PC-9 (cell line): ENCODE measurements at regions not wholly inside any gene's neighbourhood (a gene's known extent, or its start where the extent isn't known, plus 50 kb on each side); places are given as distances from the start of the nearest gene placed in this dataset.

Experiments used
- CTCF ChIP-seq: fragments of 200-600 bp; sonication (generic); conservative IDR thresholded peaks from 2 replicates; pipeline ENCODE4 v1.6.1; 2017; ENCODE audit warnings: mixed run types, antibody characterized with exemption, mild to moderate bottlenecking, moderate library complexity
- EZH2 ChIP-seq: fragments of 200-600 bp; sonication (generic); IDR thresholded peaks from 2 replicates; pipeline ENCODE4 v1.8.0; 2017; ENCODE audit warnings: antibody characterized with exemption, low read depth

- no peak for TF ChIP-seq CTCF
- TF ChIP-seq EZH2 = no peak
These were observed 96.0 kb downstream of the ABHD5 start for GRCh38 chr3:43786526-43787305.
